GM19468 (cell line): ENCODE measurements at regions not wholly inside any gene's neighbourhood (a gene's known extent, or its start where the extent isn't known, plus 50 kb on each side); places are given as distances from the start of the nearest gene placed in this dataset.
A peak's percentile ranks its signal among the peaks of the same experiment; 100 is the strongest.

Source experiments
- ATAC-seq: cut with Tn5 transposase; IDR thresholded peaks from one replicate; pipeline ENCODE4 v1.9.1; 2021; ENCODE audit warnings: mild to moderate bottlenecking, moderate library complexity, moderate number of reproducible peaks; ENCODE audit not compliant: unreplicated experiment; ENCODE audit errors: extremely low read depth

- no peak for ATAC-seq
Measured at GRCh38 chr10:58140691-58141347, 126.9 kb downstream of the IPMK start.

DNA sequence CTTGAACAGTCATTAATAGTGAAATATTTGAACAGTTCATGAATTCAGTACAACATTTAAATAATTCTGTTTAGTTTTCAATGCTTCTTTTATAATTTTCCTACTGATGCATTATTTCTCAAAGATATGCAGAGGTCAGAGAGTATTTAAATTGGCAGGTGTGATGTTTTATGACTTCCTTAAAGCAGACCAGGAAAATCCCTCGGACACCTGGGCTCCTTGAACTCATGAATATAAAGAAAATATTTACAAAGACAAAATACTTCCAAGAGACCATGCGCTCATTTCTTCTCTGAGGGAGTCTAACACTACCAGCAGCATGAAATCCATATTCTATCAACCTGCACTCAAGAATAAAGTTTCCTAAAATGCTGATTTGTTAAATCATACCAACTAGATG, 127.6 kb downstream of the IPMK start:
- no peak for ATAC-seq

DNA sequence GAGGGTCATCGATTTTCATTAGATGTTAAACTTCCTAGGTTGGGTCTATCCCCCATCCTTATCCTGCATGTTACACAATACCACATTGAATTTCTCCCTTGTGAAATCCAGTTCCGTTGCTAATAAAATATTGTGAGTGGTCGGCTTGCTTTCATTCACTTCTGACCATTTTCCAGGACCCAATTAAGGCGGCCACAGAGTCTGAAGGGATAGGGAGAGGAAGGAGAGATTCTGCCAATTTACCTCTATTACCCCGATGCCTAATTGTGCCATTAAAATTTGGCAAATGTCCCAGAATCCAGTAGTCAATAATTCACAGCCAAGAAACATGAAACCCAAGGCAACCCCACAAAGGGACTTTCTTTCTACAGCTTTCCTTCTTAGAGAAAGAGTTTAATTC, 129.9 kb downstream of the IPMK start:
- ATAC-seq: no peak

DNA sequence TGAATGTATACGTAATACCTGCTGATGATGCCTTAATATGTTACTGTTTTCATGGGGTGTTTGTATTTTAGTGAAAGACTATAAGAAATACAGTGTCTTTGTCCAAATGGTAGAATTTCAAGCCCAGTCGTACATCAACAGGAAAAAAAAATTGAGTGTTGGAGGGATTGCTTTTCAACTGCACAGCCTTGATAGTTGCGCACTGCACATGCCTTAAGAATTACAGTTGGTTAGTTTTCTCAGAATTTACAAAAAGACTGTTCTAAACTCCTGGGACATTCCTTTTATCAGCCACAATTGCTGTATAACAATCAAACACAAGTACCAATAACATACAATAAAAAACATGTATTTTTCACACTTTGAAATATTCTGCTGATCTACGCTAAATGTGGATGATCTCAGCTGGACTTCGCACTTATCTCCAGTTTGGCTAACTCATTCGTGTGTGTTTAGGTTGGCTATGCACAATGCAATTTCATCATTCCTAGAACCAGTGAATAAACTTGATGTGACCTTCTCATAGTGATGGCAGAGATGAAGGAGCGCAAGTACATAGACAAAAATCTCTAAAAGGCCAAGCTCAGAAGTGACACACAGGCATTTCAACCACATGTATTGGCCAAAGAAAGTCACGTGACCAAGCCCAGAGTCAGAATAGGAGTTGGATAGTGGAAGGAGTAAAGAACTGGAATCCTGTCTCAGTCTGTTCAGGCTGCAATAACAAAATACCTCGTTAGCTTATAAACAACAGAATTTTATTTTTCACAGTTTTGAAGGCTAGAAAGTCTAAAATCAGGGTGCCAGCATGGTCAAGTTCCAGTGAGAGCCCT, 152.3 kb downstream of the IPMK start:
- ATAC-seq: no peak

DNA sequence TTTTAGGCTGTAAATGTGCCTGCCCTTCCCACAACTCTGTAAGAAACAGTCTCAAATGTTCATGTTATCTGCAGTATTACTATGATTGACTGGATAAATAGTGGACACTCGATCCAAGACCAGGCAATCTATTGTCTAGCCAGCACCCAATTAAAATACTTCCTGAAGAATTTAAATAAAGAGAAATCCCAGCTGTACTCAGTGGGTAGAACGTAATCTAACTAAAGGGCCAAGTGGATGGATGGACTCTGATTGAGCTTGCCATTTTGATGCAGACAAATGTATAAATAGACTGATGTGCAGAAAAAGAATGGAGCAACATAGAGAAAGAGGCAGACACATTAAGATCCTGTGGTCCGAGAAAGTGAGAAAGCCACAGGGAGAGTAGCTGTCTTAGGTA, 158.0 kb downstream of the IPMK start:
- ATAC-seq: no peak

DNA sequence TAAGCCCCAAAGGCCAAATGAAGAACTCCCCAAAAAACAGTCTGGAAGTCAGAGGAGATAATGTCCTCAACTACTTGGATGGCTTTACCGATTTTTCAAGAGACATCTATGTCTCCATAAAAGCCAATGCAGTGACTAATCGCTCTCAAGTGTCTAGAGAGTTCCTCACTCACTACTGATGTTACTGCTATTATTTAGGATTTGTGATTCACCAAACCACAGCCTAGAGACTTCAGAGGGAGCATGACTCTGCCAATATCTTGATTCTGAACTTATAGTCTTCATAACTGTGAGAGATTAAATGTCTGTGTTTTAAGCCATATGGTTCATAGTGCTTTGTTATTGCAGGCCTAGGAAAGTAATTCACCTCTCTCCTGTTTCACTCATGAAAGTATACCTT, 160.2 kb downstream of the IPMK start:
- ATAC-seq: no peak

- no peak for ATAC-seq
Measured at GRCh38 chr10:58106211-58107035, 161.3 kb downstream of the IPMK start.

- no peak for ATAC-seq
Measured at GRCh38 chr10:58104351-58104751, 163.3 kb downstream of the IPMK start.

GRCh38 chr10:58102897-58103296, 164.8 kb downstream of the IPMK start:
- no peak for ATAC-seq

DNA sequence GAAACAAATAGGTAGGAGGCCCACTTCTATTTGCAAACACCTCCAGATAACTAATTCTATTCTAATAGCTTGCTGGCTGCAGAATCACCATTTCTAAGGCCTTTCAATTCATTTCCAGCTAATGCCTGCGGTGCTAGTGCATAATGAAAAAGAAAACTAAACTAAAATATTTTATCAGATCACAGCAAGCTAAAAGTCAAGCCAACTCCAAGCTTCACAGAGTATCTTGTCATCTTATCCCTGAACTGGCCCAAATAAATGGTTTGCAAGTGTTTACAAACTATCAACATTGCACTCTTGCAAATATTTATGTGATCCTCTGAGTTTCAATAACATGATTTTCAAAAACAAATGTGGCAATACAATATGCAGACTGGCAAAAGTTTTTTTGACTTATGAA, 166.0 kb downstream of the IPMK start:
- ATAC-seq: no peak

DNA sequence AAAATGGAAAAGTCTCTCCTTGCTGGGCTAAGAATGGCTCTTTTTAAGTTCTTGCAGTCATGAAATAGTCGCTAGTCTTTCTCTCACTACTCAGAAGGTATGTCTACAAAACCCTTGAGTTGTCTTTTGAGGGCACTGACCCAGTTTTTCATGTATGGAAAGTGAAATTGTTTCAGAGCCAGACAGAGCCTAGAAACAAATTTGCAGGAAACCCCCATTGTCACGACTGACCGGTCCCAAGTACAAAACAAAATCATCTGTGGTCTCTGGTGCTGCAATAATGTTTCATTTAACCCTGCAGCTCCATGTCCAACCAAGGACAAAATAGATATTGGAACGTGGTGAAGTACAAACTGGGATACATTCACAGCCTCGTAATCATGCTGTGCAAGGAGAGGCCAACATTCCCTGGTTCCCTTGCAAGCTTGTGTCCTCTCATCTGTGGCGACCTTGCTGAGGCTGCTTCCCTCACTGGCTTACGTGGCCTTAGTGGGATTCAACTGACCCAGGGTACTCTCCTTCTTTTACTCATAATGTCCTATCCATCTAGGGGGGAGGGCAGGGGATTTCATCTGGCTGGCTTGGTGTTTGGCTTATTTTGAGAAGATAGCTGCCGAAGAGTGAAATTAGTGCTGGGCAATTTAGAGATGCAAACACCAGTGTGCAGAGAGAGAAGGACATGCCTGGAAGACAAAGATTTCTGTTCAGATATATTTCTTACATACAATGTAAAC, 172.5 kb downstream of the IPMK start:
- ATAC-seq: peak; percentile 77

GRCh38 chr10:58091886-58092285, 175.8 kb downstream of the IPMK start:
- ATAC-seq: no peak

DNA sequence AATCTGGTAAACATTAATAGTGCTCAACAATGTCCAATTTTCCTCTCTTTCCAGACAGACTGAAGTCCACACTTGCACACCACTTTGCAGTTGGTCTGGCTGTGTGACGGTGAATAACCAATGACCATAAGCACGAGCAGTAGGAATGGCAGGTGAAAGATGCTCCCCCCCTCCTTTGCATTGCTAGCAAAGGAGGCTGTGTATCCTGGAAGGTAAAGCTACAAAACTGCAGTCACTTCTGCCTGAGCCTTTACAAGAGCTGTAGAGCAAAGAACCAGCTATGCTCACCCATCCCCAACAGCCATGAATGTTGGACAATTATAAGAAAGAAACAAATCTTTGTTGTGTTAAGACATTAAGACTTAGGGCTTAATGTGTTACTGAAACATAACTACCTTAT, 178.0 kb downstream of the IPMK start:
- ATAC-seq: no peak

GRCh38 chr10:58087896-58088295, 179.8 kb downstream of the IPMK start:
- no peak for ATAC-seq

DNA sequence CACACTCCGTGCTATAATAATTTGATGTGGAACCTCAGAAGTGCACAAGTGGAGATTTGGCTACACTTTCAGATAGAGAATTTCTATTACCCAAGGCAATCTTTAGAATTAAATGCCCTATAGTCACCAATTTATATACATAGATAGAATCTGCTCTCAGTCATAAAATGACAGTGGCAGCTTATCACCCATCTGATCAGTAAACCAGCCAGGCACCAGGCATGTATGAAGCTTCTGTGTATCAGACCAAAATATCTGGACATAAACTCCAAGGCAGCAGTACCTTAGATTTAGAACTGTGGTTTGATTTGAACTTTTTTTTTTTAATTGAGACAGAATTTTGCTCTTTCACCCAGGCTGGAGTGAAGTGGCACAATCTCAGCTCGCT, 180.9 kb downstream of the IPMK start:
- no peak for ATAC-seq

DNA sequence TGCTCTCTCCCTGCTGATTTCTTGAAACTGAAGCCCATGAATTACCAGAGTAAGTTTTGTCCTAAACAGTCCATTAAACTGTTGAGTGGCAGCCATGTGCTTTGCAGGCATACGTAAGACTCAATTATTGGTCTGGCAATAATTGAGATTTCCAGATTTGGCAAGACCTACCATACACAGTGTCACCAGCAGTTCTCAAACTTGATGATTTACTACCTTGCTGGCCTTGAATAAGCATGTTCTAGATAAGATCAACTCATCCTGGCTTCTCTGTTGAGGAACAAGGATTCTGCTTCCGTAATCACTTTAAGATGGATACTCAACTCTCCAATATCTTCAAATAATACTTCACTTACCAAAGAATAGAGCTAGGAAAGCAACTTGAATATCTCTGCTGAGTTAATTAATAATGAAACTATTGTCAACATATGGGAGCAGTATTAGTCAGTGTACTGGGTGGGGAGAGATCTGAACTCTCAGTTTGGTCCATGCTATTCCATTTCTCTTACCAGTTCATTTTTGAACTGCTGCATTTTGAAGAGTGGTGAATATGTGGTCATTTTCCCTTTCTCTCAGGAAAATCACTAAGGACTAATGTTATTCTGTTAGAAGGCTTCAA, 181.4 kb downstream of the IPMK start:
- ATAC-seq: no peak

- ATAC-seq: no peak
Measured at GRCh38 chr10:58082248-58082647, 185.4 kb downstream of the IPMK start.

DNA sequence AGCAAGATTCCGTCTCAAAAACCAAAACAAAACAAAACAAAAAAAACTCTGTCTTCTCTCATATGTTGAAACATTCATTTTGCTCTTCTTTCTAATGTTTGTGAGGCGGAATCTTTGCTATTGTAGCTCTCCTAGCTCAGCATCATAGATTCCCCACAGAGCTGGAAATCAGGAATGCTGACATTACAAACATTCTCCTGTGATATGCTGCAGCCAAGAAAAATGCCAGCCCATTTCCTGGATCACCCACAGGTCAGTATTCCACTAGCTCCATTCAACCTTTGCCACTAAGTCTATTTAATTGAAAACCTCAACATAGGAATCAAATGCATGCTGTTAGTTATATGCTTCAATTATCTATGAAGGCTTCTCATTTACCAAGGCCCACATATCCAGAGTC, 186.3 kb downstream of the IPMK start:
- no peak for ATAC-seq

DNA sequence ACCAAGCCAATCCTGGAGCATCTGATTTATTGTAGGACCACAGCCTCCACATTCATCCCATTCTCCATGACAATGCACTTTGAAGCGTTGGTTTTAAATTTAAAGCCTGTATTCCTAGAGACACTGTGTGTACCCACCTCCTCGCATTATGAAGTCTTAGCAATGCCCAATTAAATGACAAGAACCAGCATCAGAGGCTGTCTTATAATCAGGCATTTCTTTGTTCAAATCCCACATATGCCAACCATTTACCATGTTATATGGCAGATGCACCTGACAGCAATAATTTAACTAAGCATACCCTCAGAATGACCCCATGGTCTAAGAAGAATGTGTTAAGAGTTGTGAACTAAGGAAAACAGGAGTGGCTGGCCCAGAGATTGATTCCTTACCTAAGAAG, 188.2 kb downstream of the IPMK start:
- no peak for ATAC-seq

DNA sequence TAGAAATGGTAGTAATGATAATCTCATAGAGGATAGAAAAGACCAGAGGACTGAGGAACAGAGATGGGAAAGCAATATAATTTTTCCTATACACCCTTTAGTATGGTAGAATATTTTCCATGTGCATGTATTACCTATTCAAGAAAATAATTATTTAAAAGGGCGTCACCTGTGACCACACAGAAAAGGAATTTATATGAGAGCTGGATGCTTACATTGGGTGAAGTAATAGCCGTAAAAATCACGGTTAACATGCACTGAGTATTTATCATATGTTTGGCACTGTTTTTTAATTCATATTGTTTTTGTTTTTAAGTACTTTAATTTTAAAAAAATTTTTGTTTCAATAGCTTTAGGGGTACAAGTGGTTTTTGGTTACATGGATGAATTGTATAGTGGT, 195.1 kb downstream of the IPMK start:
- ATAC-seq: no peak
